A549 (cell line): ENCODE measurements at regions not wholly inside any gene's neighbourhood (a gene's known extent, or its start where the extent isn't known, plus 50 kb on each side); places are given as distances from the start of the nearest gene placed in this dataset.

Experiments
- CBX8 ChIP-seq: fragments of 200-600 bp; sonication (generic); IDR thresholded peaks from 2 replicates; pipeline ENCODE4 v1.6.1; 2016
- CTCF ChIP-seq: fragments of >200 bp; sonication (Bioruptor Twin); formaldehyde crosslinking; IDR thresholded peaks from 3 replicates; pipeline ENCODE4 v1.5.1; 2016
- EP300 ChIP-seq, 2 experiments: fragments of >200 bp; sonication (Bioruptor Twin); formaldehyde crosslinking; IDR thresholded peaks; 2 replicates in 1 of 2; 3 replicates in 1 of 2; pipeline ENCODE4 v1.6.1; 2016 to 2017
- HEYL ChIP-seq: fragments of 250-450 bp; sonication (Bioruptor Pico); IDR thresholded peaks from 2 replicates; pipeline ENCODE4 v1.8.0; 2021; ENCODE audit warnings: mild to moderate bottlenecking, moderate library complexity
- KDM1A ChIP-seq: fragments of 200-600 bp; sonication (generic); IDR thresholded peaks from 2 replicates; pipeline ENCODE4 v1.6.1; 2016; ENCODE audit warnings: low read depth, mild to moderate bottlenecking
- MYC ChIP-seq: IDR thresholded peaks from 2 replicates; pipeline ENCODE4 v1.6.1; 2012; ENCODE audit warnings: mild to moderate bottlenecking, inconsistent platforms, low read length, improper control_type of control experiment, borderline replicate concordance
- POLR2A ChIP-seq: IDR thresholded peaks from 2 replicates; pipeline ENCODE4 v1.6.1; 2012; ENCODE audit warnings: mild to moderate bottlenecking, low read length
- SMC3 ChIP-seq: fragments of >200 bp; sonication (Bioruptor Twin); formaldehyde crosslinking; IDR thresholded peaks from 3 replicates; pipeline ENCODE4 v1.6.1; 2018; ENCODE audit warnings: inconsistent platforms
- TP53 ChIP-seq: fragments of 250-450 bp; sonication (Bioruptor Pico); IDR thresholded peaks from 2 replicates; pipeline ENCODE4 v1.5.0; 2021; ENCODE audit warnings: mild to moderate bottlenecking, moderate library complexity
- ZFP36 ChIP-seq: fragments of 450-650 bp; IDR thresholded peaks from 2 replicates; pipeline ENCODE4 v1.6.1; 2014; ENCODE audit warnings: borderline replicate concordance; ENCODE audit not compliant: partially characterized antibody

- TF ChIP-seq CTCF = no peak
- TF ChIP-seq POLR2A = no peak
- no peak for TF ChIP-seq HEYL (CRISPR knock-in tag)
- no peak for TF ChIP-seq TP53 (CRISPR knock-in tag)
- TF ChIP-seq KDM1A = no peak
- TF ChIP-seq MYC = no peak
- no peak for TF ChIP-seq CBX8
- no peak for TF ChIP-seq ZFP36
- no peak for TF ChIP-seq EP300 (IDR thresholded peaks at IDR 0.05)
- TF ChIP-seq SMC3 = no peak
These were observed 267.4 kb downstream of the NPHP4 start for GRCh38 chr1:5724847-5725246.
